ENCODE measurements at regions not wholly inside any gene's neighbourhood (a gene's known extent, or its start where the extent isn't known, plus 50 kb on each side); places are given as distances from the start of the nearest gene placed in this dataset.

GRCh38 chr3:150069154-150069527 lies 98.4 kb upstream of the PFN2 start:
- DNase-seq (ENCODE audit: low read depth in 3 of 3): no peak

DNA sequence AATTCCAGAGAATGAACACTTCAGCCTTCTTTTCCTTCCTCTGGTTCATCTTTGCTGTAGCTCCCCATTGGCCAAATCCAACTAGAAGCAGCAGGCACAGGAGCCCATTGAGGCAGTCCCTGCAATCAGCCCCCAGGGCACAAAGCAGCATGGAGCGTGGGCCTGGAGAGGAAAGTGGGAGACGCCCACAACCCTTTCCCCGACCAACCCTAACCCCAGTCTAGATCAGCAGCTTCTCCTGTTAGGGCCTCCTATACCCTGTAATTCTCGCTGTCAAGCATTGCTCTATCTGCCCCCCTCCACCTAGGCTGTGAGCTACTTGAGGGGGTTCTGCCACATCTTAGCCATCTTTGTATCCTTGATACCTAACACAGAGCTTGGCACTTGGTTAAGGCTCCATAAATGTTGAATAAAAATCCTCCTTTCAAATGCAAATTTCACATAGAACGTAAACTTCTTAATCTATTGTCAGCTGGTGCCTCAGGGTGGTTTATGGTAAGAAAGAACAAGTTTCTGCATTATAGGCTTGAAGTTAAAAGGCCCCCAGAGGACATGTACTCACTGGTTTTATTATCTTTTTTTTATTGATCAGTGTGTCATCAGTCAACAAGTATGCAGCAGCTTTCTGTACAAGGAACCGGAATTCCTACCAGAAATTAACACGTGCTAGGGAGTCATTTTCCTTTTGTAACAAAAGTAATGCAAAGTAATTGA lies 97.9 kb upstream of the PFN2 start:
- DNase-seq (ENCODE audit: low read depth in 3 of 3): no peak

DNA sequence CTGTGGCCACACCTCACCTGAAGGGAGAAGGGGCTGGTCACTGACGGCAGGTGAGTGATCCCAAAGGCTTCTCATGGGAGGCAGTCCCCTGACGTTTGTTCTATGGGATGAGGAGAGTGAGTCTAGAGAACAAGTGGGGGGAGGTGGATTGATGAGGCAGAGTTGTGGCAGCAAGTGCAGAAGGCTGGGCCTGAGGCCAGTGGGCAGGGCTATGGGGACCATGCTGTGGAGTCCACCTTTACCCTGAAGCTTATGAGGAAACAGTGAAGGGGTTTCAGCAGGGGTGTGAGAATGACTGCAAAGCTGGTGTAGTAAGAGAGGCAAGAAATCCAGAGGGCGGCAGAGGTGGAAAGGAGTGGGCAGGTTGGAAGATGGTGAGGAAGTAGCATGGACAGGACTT lies 96.9 kb upstream of the PFN2 start:
- no peak for DNase-seq (ENCODE audit: low read depth in 3 of 3)

DNA sequence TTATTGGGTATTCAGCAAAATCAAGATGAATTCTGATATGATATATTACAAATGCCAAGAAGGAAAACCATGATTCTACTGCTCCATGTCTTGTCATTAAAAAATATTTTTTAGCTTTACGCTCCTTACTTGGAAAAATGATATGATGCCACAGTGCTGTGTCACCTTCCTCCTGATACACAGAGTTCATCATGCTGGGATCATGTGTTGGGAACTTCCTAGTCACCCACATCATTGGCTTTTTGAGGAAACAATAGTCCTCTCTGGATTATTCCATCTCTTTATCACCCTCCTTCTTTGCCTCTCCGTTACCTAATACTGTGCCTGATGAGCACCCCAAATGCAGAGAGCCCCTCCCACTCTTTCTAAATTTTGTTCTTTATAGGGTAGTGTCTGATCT lies 94.3 kb upstream of the PFN2 start:
- no peak for DNase-seq (ENCODE audit: low read depth in 3 of 3)

DNA sequence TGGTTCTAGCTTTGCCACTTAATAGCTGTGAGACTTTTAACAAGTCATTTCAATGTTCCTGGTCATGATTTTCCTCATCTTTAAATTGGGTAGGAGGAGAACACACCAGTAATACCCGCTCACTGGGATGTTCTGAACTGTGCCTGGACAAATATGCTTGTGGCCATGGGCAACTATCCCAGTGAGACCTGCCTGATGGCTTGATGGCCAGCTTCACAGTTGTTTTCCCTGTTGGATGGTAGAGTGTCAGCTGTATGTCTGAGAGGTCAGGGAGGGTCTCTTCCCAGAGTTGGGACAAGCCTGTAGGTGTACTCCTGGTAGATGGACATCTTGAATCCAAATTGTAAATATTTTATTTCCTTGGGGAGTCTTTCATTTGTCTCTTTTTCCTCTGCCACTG lies 92.5 kb upstream of the PFN2 start:
- no peak for DNase-seq (ENCODE audit: low read depth in 3 of 3)

GRCh38 chr3:150062492-150062891 lies 91.8 kb upstream of the PFN2 start:
- DNase-seq (ENCODE audit: low read depth in 3 of 3): no peak

GRCh38 chr3:150061288-150062024 lies 90.8 kb upstream of the PFN2 start:
- DNase-seq (ENCODE audit: low read depth in 3 of 3): no peak

GRCh38 chr3:150059729-150060128 lies 89.0 kb upstream of the PFN2 start:
- no peak for DNase-seq (ENCODE audit: low read depth in 3 of 3)

DNA sequence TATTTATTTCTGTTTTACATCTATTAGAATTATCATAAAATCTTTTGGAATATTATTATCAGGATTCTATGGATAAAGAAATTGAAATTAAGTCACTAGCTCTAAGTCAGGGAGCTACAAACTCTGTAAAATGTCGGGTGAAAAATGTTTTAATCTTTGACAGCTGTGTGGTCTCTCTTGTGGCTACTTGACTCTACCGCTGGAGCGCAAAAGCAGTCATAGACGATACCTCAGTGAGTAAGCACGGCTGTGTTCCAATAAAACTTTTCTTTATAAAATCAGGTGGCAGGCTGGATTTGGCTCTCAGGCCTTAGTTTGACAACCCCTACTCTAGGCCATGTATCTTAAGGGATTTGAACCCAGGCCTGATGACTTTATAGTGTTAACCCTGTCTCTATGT lies 88.5 kb upstream of the PFN2 start:
- no peak for DNase-seq (ENCODE audit: low read depth in 3 of 3)

DNA sequence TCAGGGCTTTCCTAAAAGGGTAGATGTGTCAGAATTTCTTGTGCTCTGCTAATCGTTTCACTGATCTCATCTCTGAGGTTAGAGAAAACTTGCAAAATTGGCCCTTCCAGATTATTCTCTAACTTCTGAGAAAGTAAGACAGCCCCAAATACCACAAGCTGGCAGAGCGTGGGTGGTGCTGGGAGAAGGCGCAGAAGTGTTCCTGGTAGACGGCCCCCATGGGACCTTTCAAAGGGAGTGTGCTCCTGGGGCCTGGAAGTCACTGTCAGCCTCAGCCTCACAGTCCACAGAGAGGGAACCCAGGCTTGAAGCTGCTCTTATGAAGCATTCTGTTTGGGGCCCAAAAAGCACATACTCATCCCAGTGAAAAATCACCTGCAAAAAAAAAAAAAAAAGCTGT lies 86.5 kb upstream of the PFN2 start:
- DNase-seq (ENCODE audit: low read depth in 3 of 3): no peak

DNA sequence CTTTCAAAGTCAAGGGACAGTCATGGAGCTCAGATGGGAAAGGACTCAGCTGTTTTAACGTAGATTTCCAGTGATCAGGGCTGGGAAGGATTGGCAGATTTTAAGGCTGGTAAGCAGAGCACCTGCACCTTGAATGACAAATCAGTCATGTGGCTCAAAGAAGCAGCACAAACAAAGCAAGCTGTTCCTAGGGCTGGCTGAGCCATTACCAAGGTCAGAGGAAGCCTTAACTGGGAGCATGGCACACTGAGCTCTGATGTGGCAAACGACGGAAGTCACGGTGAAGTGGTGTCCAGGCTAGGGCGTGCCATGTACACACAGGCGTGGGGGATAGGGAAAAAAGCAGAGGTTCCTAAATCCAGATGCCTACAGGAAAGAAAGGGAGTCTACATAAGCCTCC lies 84.6 kb upstream of the PFN2 start:
- DNase-seq (ENCODE audit: low read depth in 3 of 3): no peak

DNA sequence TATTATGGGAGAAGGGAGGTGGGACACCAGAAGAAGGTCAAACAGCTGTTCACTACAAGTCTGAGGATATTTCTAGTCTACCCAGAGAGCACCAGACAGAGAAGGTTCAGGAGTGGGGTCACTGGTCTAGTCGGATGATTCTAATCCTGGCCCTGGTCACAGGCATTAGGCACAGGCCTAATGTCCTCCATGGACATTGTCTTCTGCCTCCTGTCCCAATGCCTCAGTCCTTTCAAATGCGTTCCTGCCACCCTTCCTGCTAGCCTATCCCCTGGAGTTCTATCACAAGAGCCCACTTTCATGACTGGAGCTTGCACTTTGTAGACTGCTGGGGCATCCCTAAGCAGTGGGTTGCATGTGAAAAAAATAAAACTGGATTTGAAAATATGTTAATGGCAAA lies 83.9 kb upstream of the PFN2 start:
- no peak for DNase-seq (ENCODE audit: low read depth in 3 of 3)

DNA sequence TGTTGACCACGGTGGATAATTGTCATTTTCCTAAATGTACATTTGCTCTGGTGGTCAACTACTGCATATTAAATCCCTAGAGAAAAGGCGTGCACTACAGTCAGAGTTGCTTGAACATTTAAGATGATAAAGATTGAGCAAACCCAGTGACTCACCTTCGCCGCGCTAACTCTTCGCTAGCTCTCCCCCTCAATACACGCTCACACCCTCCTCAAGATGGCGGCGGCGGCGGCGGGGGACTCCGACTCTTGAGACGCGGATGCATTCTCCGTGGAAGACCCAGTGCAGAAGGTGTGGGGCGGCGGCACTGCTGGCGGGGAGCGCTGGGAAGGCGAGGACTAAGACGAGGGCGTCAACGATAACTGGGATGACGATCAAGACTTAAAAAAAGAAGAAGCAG lies 79.8 kb upstream of the PFN2 start:
- DNase-seq (ENCODE audit: low read depth in 3 of 3): no peak

- no peak for DNase-seq (ENCODE audit: low read depth in 3 of 3)
Observed at GRCh38 chr3:150049317-150049716, 78.6 kb upstream of the PFN2 start.

DNA sequence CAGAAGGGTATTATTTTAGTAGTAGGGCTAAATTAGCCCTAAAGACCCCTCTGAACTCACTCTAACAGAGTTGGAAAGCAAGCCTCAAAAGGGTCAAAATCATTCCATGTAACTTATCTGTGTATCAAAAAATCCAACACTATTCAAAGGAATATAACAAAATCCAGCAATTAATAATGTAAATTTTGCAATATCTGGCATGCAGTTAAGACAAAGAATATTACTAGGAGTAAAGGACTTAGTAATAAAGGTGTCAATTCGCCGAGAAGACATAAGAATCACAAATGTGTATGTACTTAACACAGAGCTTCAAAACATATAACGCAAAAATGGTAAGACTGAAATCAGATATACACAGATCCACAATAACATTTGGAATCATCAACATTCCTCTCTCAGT lies 71.2 kb upstream of the PFN2 start:
- no peak for DNase-seq (ENCODE audit: low read depth in 3 of 3)

GRCh38 chr3:150040097-150040496 lies 69.4 kb upstream of the PFN2 start:
- no peak for DNase-seq (ENCODE audit: low read depth in 3 of 3)

DNA sequence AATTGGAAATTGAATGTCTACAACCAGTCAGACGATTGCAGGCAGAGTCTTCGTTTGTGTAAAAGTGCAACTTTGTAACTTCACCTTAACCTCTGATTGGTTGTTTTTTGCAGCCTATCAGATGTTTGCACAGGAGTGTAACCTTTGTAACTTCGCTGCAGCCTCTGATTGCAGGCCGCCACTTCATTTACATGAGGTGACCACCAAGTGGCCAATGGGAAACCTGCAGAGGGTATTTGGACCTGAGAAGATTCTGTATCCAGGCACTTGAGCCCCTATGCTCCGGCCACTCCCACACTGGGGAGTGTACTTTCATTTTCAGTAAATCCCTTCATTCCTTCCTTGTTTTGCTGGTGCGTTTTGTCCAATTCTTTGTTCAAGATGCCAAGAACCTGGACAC lies 68.1 kb upstream of the PFN2 start:
- no peak for DNase-seq (ENCODE audit: low read depth in 3 of 3)

GRCh38 chr3:150036780-150037179 lies 66.1 kb upstream of the PFN2 start:
- no peak for DNase-seq (ENCODE audit: low read depth in 3 of 3)

GRCh38 chr3:150035910-150036612 lies 65.4 kb upstream of the PFN2 start:
- DNase-seq (ENCODE audit: low read depth in 3 of 3): no peak

DNA sequence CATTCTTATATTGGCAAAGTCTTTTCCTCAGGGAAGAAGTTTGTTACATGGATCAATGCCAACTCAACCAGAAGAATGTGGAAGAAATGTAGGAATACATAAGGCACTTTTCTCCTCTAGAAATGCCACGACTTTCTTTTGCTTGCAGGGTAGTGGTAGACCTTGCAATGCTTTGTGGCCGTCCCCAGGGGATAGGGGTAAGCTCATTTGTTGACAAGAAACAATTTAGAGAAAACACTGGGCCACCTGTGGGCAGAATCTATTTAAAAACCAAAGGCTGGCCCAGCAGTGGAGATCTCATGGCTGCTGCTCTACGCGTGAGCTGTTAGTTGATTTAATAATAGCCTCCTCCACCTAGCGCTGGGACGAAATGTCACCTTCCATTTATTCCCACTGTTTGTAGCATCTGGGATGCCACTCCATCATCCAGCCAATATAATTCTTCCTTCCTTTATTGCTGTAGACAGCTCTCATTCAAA lies 64.6 kb upstream of the PFN2 start:
- no peak for DNase-seq (ENCODE audit: low read depth in 3 of 3)

DNA sequence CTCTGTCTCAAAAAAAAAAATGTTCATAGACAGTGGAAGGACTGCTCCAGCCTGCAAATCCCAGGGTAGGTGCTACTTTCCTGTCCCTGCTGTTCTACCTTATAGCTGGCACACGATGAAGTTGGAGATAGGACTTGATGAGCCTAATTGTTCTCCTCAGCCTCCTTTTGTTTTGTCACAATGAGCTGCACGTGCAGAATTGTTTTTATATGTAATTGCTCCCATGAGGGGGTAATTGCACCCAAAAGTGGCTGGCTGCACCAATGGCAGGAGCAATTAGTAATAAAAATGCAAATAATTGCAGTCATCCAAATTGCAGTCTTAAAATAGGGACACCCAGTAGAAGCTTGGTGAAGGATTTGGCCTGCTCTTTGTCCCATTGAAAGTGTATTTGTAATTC lies 63.0 kb upstream of the PFN2 start:
- no peak for DNase-seq (ENCODE audit: low read depth in 3 of 3)

GRCh38 chr3:150030841-150031240 lies 60.1 kb upstream of the PFN2 start:
- DNase-seq (ENCODE audit: low read depth in 3 of 3): no peak

GRCh38 chr3:150023239-150023636 lies 52.5 kb upstream of the PFN2 start:
- no peak for DNase-seq (ENCODE audit: low read depth in 3 of 3)

Measured in stimulated activated CD4-positive, alpha-beta T cell treated with anti-CD3 and anti-CD28 coated beads, TNF-alpha, amount 100 ng/mL, for 4 hours (primary cell).